Astrocyte (in vitro differentiated cells and primary cell): ENCODE measurements at regions not wholly inside any gene's neighbourhood (a gene's known extent, or its start where the extent isn't known, plus 50 kb on each side); places are given as distances from the start of the nearest gene placed in this dataset.

Experiments used
- CTCF ChIP-seq: IDR thresholded peaks from 2 replicates; pipeline ENCODE4 v1.5.1; 2011; ENCODE audit warnings: low read depth, mild to moderate bottlenecking, inconsistent platforms, low read length, moderate library complexity; ENCODE audit not compliant: insufficient read depth
- EZH2 ChIP-seq: IDR thresholded peaks from 2 replicates; pipeline ENCODE4 v1.6.1; 2012; ENCODE audit warnings: mild to moderate bottlenecking, low read length, inconsistent platforms; ENCODE audit not compliant: insufficient read depth

GRCh38 chr12:67091678-67092077 is 177.5 kb upstream of the CAND1 start:
- TF ChIP-seq CTCF (no peak), EZH2 (no peak)
